ENCODE measurements at regions not wholly inside any gene's neighbourhood (a gene's known extent, or its start where the extent isn't known, plus 50 kb on each side); places are given as distances from the start of the nearest gene placed in this dataset.

- TF ChIP-seq, protein P1, sequence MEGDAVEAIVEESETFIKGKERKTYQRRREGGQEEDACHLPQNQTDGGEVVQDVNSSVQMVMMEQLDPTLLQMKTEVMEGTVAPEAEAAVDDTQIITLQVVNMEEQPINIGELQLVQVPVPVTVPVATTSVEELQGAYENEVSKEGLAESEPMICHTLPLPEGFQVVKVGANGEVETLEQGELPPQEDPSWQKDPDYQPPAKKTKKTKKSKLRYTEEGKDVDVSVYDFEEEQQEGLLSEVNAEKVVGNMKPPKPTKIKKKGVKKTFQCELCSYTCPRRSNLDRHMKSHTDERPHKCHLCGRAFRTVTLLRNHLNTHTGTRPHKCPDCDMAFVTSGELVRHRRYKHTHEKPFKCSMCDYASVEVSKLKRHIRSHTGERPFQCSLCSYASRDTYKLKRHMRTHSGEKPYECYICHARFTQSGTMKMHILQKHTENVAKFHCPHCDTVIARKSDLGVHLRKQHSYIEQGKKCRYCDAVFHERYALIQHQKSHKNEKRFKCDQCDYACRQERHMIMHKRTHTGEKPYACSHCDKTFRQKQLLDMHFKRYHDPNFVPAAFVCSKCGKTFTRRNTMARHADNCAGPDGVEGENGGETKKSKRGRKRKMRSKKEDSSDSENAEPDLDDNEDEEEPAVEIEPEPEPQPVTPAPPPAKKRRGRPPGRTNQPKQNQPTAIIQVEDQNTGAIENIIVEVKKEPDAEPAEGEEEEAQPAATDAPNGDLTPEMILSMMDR (conservative IDR thresholded peaks at IDR 0.05; ENCODE audit: low read depth in 2 of 2), result no peak
- TF ChIP-seq POLR2AphosphoS5 (IDR thresholded peaks at IDR 0.05; ENCODE audit: low read depth) (no peak), EZH2 (IDR thresholded peaks at IDR 0.05; ENCODE audit: low read depth, unreplicated experiment) (no peak), EZH2phosphoT487 (IDR thresholded peaks at IDR 0.05; ENCODE audit: unreplicated experiment) (no peak), ZNF331 (CRISPR knock-in tag; IDR thresholded peaks at IDR 0.05; ENCODE audit: low read depth) (no peak), CREB1 (CRISPR knock-in tag; IDR thresholded peaks at IDR 0.05; ENCODE audit: low read depth) (no peak), JUNB (IDR thresholded peaks at IDR 0.05; ENCODE audit: unreplicated experiment) (no peak), ZNF114 (CRISPR knock-in tag; IDR thresholded peaks at IDR 0.05) (no peak)
- TF ChIP-seq, protein P2, sequence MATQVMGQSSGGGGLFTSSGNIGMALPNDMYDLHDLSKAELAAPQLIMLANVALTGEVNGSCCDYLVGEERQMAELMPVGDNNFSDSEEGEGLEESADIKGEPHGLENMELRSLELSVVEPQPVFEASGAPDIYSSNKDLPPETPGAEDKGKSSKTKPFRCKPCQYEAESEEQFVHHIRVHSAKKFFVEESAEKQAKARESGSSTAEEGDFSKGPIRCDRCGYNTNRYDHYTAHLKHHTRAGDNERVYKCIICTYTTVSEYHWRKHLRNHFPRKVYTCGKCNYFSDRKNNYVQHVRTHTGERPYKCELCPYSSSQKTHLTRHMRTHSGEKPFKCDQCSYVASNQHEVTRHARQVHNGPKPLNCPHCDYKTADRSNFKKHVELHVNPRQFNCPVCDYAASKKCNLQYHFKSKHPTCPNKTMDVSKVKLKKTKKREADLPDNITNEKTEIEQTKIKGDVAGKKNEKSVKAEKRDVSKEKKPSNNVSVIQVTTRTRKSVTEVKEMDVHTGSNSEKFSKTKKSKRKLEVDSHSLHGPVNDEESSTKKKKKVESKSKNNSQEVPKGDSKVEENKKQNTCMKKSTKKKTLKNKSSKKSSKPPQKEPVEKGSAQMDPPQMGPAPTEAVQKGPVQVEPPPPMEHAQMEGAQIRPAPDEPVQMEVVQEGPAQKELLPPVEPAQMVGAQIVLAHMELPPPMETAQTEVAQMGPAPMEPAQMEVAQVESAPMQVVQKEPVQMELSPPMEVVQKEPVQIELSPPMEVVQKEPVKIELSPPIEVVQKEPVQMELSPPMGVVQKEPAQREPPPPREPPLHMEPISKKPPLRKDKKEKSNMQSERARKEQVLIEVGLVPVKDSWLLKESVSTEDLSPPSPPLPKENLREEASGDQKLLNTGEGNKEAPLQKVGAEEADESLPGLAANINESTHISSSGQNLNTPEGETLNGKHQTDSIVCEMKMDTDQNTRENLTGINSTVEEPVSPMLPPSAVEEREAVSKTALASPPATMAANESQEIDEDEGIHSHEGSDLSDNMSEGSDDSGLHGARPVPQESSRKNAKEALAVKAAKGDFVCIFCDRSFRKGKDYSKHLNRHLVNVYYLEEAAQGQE (IDR thresholded peaks at IDR 0.05; ENCODE audit: unreplicated experiment), result no peak
- TF ChIP-seq, protein P3, sequence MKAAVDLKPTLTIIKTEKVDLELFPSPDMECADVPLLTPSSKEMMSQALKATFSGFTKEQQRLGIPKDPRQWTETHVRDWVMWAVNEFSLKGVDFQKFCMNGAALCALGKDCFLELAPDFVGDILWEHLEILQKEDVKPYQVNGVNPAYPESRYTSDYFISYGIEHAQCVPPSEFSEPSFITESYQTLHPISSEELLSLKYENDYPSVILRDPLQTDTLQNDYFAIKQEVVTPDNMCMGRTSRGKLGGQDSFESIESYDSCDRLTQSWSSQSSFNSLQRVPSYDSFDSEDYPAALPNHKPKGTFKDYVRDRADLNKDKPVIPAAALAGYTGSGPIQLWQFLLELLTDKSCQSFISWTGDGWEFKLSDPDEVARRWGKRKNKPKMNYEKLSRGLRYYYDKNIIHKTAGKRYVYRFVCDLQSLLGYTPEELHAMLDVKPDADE (IDR thresholded peaks at IDR 0.05), result no peak
These were observed 99.2 kb downstream of the RAMP3 start for GRCh38 chr7:45256775-45257174.

Data from GM23338 (cell line).